Activated CD8-positive, alpha-beta T cell treated with anti-CD3 and anti-CD28 coated beads for 36 hours (primary cell): ENCODE measurements at regions not wholly inside any gene's neighbourhood (a gene's known extent, or its start where the extent isn't known, plus 50 kb on each side); places are given as distances from the start of the nearest gene placed in this dataset.

ENCODE experiments used
- ATAC-seq: fragments of 200-7000 bp; cut with Tn5 transposase; one replicate; pipeline ENCODE4 v1.10.0; 2021; ENCODE audit warnings: mild to moderate bottlenecking, moderate library complexity
- CTCF ChIA-PET: fragments of 350-600 bp; sonication (Branson Sonifier 250); formaldehyde crosslinking; loops from one replicate; lab custom pipeline; 2021; ENCODE audit warnings: antibody characterized with exemption; lab: Charles Lee
- POLR2A ChIA-PET: fragments of 350-600 bp; sonication (Branson Sonifier 250); formaldehyde crosslinking; loops from one replicate; lab custom pipeline; 2021; ENCODE audit warnings: antibody characterized with exemption; lab: Charles Lee
- DNase-seq: peaks from one replicate; pipeline ENCODE4 v3.0.0-alpha.2; 2020
- H3K27ac Mint-ChIP-seq: one replicate; pipeline ENCODE4 v1.8.0; 2021; ENCODE audit warnings: mild to moderate bottlenecking, mixed read lengths
- H3K27me3 Mint-ChIP-seq: one replicate; pipeline ENCODE4 v1.8.0; 2021; ENCODE audit warnings: mixed read lengths
- H3K36me3 Mint-ChIP-seq: one replicate; pipeline ENCODE4 v1.8.0; 2021; ENCODE audit warnings: low read depth, mixed read lengths
- H3K4me1 Mint-ChIP-seq: one replicate; pipeline ENCODE4 v1.8.0; 2021; ENCODE audit warnings: low read depth, mixed read lengths
- H3K4me3 Mint-ChIP-seq: one replicate; pipeline ENCODE4 v1.8.0; 2021; ENCODE audit warnings: mild to moderate bottlenecking, moderate library complexity, mixed read lengths
- H3K9me3 Mint-ChIP-seq: one replicate; pipeline ENCODE4 v1.8.0; 2021; ENCODE audit warnings: mixed read lengths
- CTCF ChIP-seq: fragments of 200-600 bp; IDR thresholded peaks from one replicate; pipeline ENCODE4 v1.8.0; 2022; ENCODE audit warnings: antibody characterized with exemption, mild to moderate bottlenecking
- intact Hi-C: fragments of 100-400 bp; cut with micrococcal nuclease; formaldehyde crosslinking; loops from one replicate; pipeline ENCODE4 v1.10.0; 2022

- no peak for DNase-seq
- no peak for ATAC-seq
- Mint-ChIP-seq H3K4me1 (no peaks in the 10 kb centered on the region), H3K4me3 (no peak overlapping the region), H3K9me3 (no peaks in the 10 kb centered on the region), H3K27ac (no peak overlapping the region), H3K36me3 (no peaks in the 10 kb centered on the region), H3K27me3 (no peaks in the 10 kb centered on the region)
- intact Hi-C loops = no loop called here
- no peak for TF ChIP-seq CTCF
- POLR2A ChIA-PET = no interaction called here
- CTCF ChIA-PET = no interaction called here
Observed at GRCh38 chr1:81050390-81050789, 750.3 kb upstream of the ADGRL2 start.

- ChIA-PET CTCF (no interaction called here), POLR2A (no interaction called here)
- TF ChIP-seq CTCF = no peak
- Mint-ChIP-seq H3K36me3 (no peaks in the 10 kb centered on the region), H3K9me3 (no peaks in the 10 kb centered on the region), H3K4me1 (no peaks in the 10 kb centered on the region), H3K27me3 (no peaks in the 10 kb centered on the region), H3K27ac (no peak overlapping the region), H3K4me3 (no peak overlapping the region)
- DNase-seq (no peak), ATAC-seq (no peak)
- intact Hi-C loops = no loop called here
Observed at GRCh38 chr1:81044708-81045107, 756.0 kb upstream of the ADGRL2 start.

- ChIA-PET POLR2A (no interaction called here), CTCF (no interaction called here)
- ATAC-seq (no peak), DNase-seq (no peak)
- Mint-ChIP-seq H3K36me3 (no peaks in the 10 kb centered on the region), H3K9me3 (peaks cover 4% of the 10 kb centered on the region), H3K27ac (no peak overlapping the region), H3K27me3 (no peaks in the 10 kb centered on the region), H3K4me3 (no peak overlapping the region), H3K4me1 (no peaks in the 10 kb centered on the region)
- intact Hi-C loops = no loop called here
- TF ChIP-seq CTCF = no peak
Observed at GRCh38 chr1:81042225-81042624, 758.5 kb upstream of the ADGRL2 start.

- intact Hi-C loops = no loop called here
- ChIA-PET POLR2A (no interaction called here), CTCF (no interaction called here)
- Mint-ChIP-seq H3K36me3 (no peaks in the 10 kb centered on the region), H3K4me1 (no peaks in the 10 kb centered on the region), H3K9me3 (peaks cover 10% of the 10 kb centered on the region), H3K27me3 (no peaks in the 10 kb centered on the region), H3K4me3 (no peak overlapping the region), H3K27ac (no peak overlapping the region)
- ATAC-seq (no peak), DNase-seq (no peak)
- no peak for TF ChIP-seq CTCF
Observed at GRCh38 chr1:81034291-81034690, 766.4 kb upstream of the ADGRL2 start.

GRCh38 chr1:81032973-81033425, 767.7 kb upstream of the ADGRL2 start:
- H3K27ac Mint-ChIP-seq = no peak overlapping the region
- no peaks in the 10 kb centered on the region for H3K27me3 Mint-ChIP-seq
- no peak overlapping the region for H3K4me3 Mint-ChIP-seq
- POLR2A ChIA-PET = no interaction called here
- DNase-seq (no peak), ATAC-seq (no peak)
- intact Hi-C loops = no loop called here
- no peaks in the 10 kb centered on the region for H3K4me1 Mint-ChIP-seq
- no peaks in the 10 kb centered on the region for H3K36me3 Mint-ChIP-seq
- CTCF ChIA-PET = no interaction called here
- no peak for TF ChIP-seq CTCF
- H3K9me3 Mint-ChIP-seq = peaks cover 10% of the 10 kb centered on the region
